Bronchial epithelial cell (primary cell): ENCODE measurements at regions not wholly inside any gene's neighbourhood (a gene's known extent, or its start where the extent isn't known, plus 50 kb on each side); places are given as distances from the start of the nearest gene placed in this dataset.

ENCODE experiments used
- DNase-seq: peaks from one replicate; pipeline ENCODE4 v3.0.0-alpha.2; 2010; ENCODE audit warnings: low read depth
- FAIRE-seq: peaks from 2 replicates; lab custom pipeline; 2011; peaks lifted over from hg19 to GRCh38; lab: Jason Lieb, UNC
- H3K27me3 ChIP-seq: 2 replicates; pipeline ENCODE4 v1.5.1; 2011; ENCODE audit warnings: low read length; ENCODE audit not compliant: control insufficient read depth, insufficient read depth
- H3K36me3 ChIP-seq: 2 replicates; pipeline ENCODE4 v1.5.1; 2011; ENCODE audit warnings: low read length; ENCODE audit not compliant: control insufficient read depth, insufficient read depth
- H3K4me3 ChIP-seq: 2 replicates; pipeline ENCODE4 v1.5.1; 2011; ENCODE audit warnings: mild to moderate bottlenecking, low read depth, low read length, control low read depth
- CTCF ChIP-seq: IDR thresholded peaks from 2 replicates; pipeline ENCODE4 v1.5.1; 2011; ENCODE audit warnings: mild to moderate bottlenecking, moderate library complexity, low read length, control low read depth, inconsistent platforms; ENCODE audit not compliant: insufficient read depth, severe bottlenecking

GRCh38 chr6:137750297-137750696, 116.8 kb upstream of the TNFAIP3 start:
- Histone ChIP-seq H3K36me3 (no peaks in the 10 kb centered on the region), H3K4me3 (no peak overlapping the region), H3K27me3 (no peaks in the 10 kb centered on the region)
- DNase-seq (no peak), FAIRE-seq (no peak)
- no peak for TF ChIP-seq CTCF

GRCh38 chr6:137751768-137752560, 115.1 kb upstream of the TNFAIP3 start:
- Histone ChIP-seq H3K27me3 (no peaks in the 10 kb centered on the region), H3K36me3 (no peaks in the 10 kb centered on the region), H3K4me3 (no peak overlapping the region)
- DNase-seq (no peak), FAIRE-seq (no peak)
- TF ChIP-seq CTCF: no peak

- FAIRE-seq (no peak), DNase-seq (no peak)
- no peak for TF ChIP-seq CTCF
- Histone ChIP-seq H3K27me3 (no peaks in the 10 kb centered on the region), H3K36me3 (no peaks in the 10 kb centered on the region), H3K4me3 (no peak overlapping the region)
Observed at GRCh38 chr6:137754366-137754765, 112.7 kb upstream of the TNFAIP3 start.

GRCh38 chr6:137754866-137755265, 112.2 kb upstream of the TNFAIP3 start:
- TF ChIP-seq CTCF: no peak
- Histone ChIP-seq H3K36me3 (no peaks in the 10 kb centered on the region), H3K27me3 (no peaks in the 10 kb centered on the region), H3K4me3 (no peak overlapping the region)
- no peak for FAIRE-seq
- DNase-seq: no peak

- DNase-seq (no peak), FAIRE-seq (no peak)
- Histone ChIP-seq H3K27me3 (no peaks in the 10 kb centered on the region), H3K36me3 (no peaks in the 10 kb centered on the region), H3K4me3 (no peak overlapping the region)
- no peak for TF ChIP-seq CTCF
Observed at GRCh38 chr6:137755284-137755683, 111.8 kb upstream of the TNFAIP3 start.

GRCh38 chr6:137756788-137757187, 110.3 kb upstream of the TNFAIP3 start:
- Histone ChIP-seq H3K27me3 (no peaks in the 10 kb centered on the region), H3K36me3 (no peaks in the 10 kb centered on the region), H3K4me3 (no peak overlapping the region)
- DNase-seq (no peak), FAIRE-seq (no peak)
- no peak for TF ChIP-seq CTCF
